ENCODE measurements at regions not wholly inside any gene's neighbourhood (a gene's known extent, or its start where the extent isn't known, plus 50 kb on each side); places are given as distances from the start of the nearest gene placed in this dataset.

- no peak for TF ChIP-seq CTCF (IDR thresholded peaks at IDR 0.05; ENCODE audit: insufficient read depth, low read length)
Observed at GRCh38 chr18:11379660-11380059, 229.7 kb upstream of the SLC35G4 start.

GRCh38 chr18:11377766-11378540 lies 228.6 kb upstream of the PIEZO2 start:
- TF ChIP-seq CTCF (IDR thresholded peaks at IDR 0.05; ENCODE audit: insufficient read depth, low read length) = no peak
- H3K4me3 ChIP-seq (ENCODE audit: low read depth, low read length) = no peak overlapping the region
- DNase-seq (ENCODE audit: low read depth) = no peak

More at GRCh38 chr18:11379660-11380059, 229.7 kb upstream of the SLC35G4 start:
- no peak overlapping the region for H3K4me3 ChIP-seq (ENCODE audit: low read depth, low read length)
- DNase-seq (ENCODE audit: low read depth) = no peak

- DNase-seq (ENCODE audit: low read depth) = no peak
- H3K4me3 ChIP-seq (ENCODE audit: low read depth, low read length) = no peak overlapping the region
- no peak for TF ChIP-seq CTCF (IDR thresholded peaks at IDR 0.05; ENCODE audit: insufficient read depth, low read length)
Observed at GRCh38 chr18:11372163-11372562, 222.8 kb upstream of the PIEZO2 start.

- TF ChIP-seq CTCF (IDR thresholded peaks at IDR 0.05; ENCODE audit: insufficient read depth, low read length) = no peak
- DNase-seq (ENCODE audit: low read depth) = no peak
- no peak overlapping the region for H3K4me3 ChIP-seq (ENCODE audit: low read depth, low read length)
Observed at GRCh38 chr18:11369556-11369955, 220.2 kb upstream of the PIEZO2 start.

- no peak overlapping the region for H3K4me3 ChIP-seq (ENCODE audit: low read depth, low read length)
- TF ChIP-seq CTCF (IDR thresholded peaks at IDR 0.05; ENCODE audit: insufficient read depth, low read length) = no peak
- DNase-seq (ENCODE audit: low read depth) = no peak
Observed at GRCh38 chr18:11368020-11368419, 218.7 kb upstream of the PIEZO2 start.

- no peak for DNase-seq (ENCODE audit: low read depth)
- TF ChIP-seq CTCF (IDR thresholded peaks at IDR 0.05; ENCODE audit: insufficient read depth, low read length) = no peak
- no peak overlapping the region for H3K4me3 ChIP-seq (ENCODE audit: low read depth, low read length)
Observed at GRCh38 chr18:11367351-11367750, 218.0 kb upstream of the PIEZO2 start.

- no peak overlapping the region for H3K4me3 ChIP-seq (ENCODE audit: low read depth, low read length)
- DNase-seq (ENCODE audit: low read depth) = no peak
- TF ChIP-seq CTCF (IDR thresholded peaks at IDR 0.05; ENCODE audit: insufficient read depth, low read length) = no peak
Observed at GRCh38 chr18:11366410-11366809, 217.0 kb upstream of the PIEZO2 start.

Measured in fibroblast of the aortic adventitia (primary cell).